WTC11 (cell line): ENCODE measurements at regions not wholly inside any gene's neighbourhood (a gene's known extent, or its start where the extent isn't known, plus 50 kb on each side); places are given as distances from the start of the nearest gene placed in this dataset.

ENCODE experiments used
- ATAC-seq: fragments of 200-7000 bp; cut with Tn5 transposase; 2 replicates; pipeline ENCODE4 v1.10.0; 2021; ENCODE audit warnings: mild to moderate bottlenecking, moderate library complexity
- CTCF ChIA-PET: fragments of 300-600 bp; sonication (Branson Sonifier 250); formaldehyde crosslinking; loops from one replicate; lab custom pipeline; 2021; ENCODE audit warnings: antibody characterized with exemption; lab: Charles Lee
- POLR2A ChIA-PET: fragments of 350-600 bp; sonication (Branson Sonifier 250); formaldehyde crosslinking; loops from one replicate; lab custom pipeline; 2021; ENCODE audit warnings: antibody characterized with exemption; lab: Charles Lee
- DNase-seq: peaks from one replicate; pipeline ENCODE4 v3.0.0; 2021; ENCODE audit warnings: low spot score
- H3K27ac Mint-ChIP-seq: 2 replicates; pipeline ENCODE4 v1.8.0; 2021; ENCODE audit warnings: mixed read lengths
- H3K27me3 Mint-ChIP-seq: 2 replicates; pipeline ENCODE4 v1.8.0; 2021; ENCODE audit warnings: low read depth, mild to moderate bottlenecking, moderate library complexity, mixed read lengths
- H3K36me3 Mint-ChIP-seq: 2 replicates; pipeline ENCODE4 v1.8.0; 2021; ENCODE audit warnings: mixed read lengths
- H3K4me1 Mint-ChIP-seq: 2 replicates; pipeline ENCODE4 v1.8.0; 2022; ENCODE audit warnings: mixed read lengths
- H3K4me3 Mint-ChIP-seq: 2 replicates; pipeline ENCODE4 v1.8.0; 2021; ENCODE audit warnings: mild to moderate bottlenecking, moderate library complexity, mixed read lengths
- H3K9me3 Mint-ChIP-seq: 2 replicates; pipeline ENCODE4 v1.8.0; 2021; ENCODE audit warnings: mixed read lengths
- CBFB ChIP-seq: sonication (generic); formaldehyde crosslinking; IDR thresholded peaks from 2 replicates; pipeline ENCODE4 v1.8.1; 2022; ENCODE audit warnings: mild to moderate bottlenecking, low read depth, missing genetic modification reagents
- CDX4 ChIP-seq: fragments of 250-450 bp; sonication (Bioruptor Pico); IDR thresholded peaks from 2 replicates; pipeline ENCODE4 v1.9.0; 2021; ENCODE audit warnings: moderate library complexity, mild to moderate bottlenecking, inconsistent platforms, borderline replicate concordance
- ESRRA ChIP-seq: sonication (generic); formaldehyde crosslinking; IDR thresholded peaks from 2 replicates; pipeline ENCODE4 v1.8.1; 2022; ENCODE audit warnings: mild to moderate bottlenecking, missing genetic modification reagents, borderline replicate concordance
- GABPB1 ChIP-seq: sonication (generic); formaldehyde crosslinking; IDR thresholded peaks from 2 replicates; pipeline ENCODE4 v1.8.1; 2023; ENCODE audit warnings: mild to moderate bottlenecking, missing genetic modification reagents
- JUN ChIP-seq: sonication (generic); formaldehyde crosslinking; IDR thresholded peaks from 2 replicates; pipeline ENCODE4 v1.8.0; 2023; ENCODE audit warnings: mild to moderate bottlenecking, missing genetic modification reagents
- KAT7 ChIP-seq: sonication (generic); formaldehyde crosslinking; IDR thresholded peaks from 2 replicates; pipeline ENCODE4 v1.8.1; 2023; ENCODE audit warnings: missing genetic modification reagents, mild to moderate bottlenecking, borderline replicate concordance
- MXD4 ChIP-seq: fragments of 250-450 bp; sonication (Bioruptor Pico); IDR thresholded peaks from 2 replicates; pipeline ENCODE4 v1.8.0; 2021; ENCODE audit warnings: mild to moderate bottlenecking, moderate library complexity, borderline replicate concordance
- MYBL2 ChIP-seq: sonication (generic); formaldehyde crosslinking; IDR thresholded peaks from 2 replicates; pipeline ENCODE4 v1.8.1; 2023; ENCODE audit warnings: mild to moderate bottlenecking, moderate library complexity, missing genetic modification reagents
- ZBTB21 ChIP-seq: sonication (generic); formaldehyde crosslinking; IDR thresholded peaks from 2 replicates; pipeline ENCODE4 v1.8.1; 2023; ENCODE audit warnings: mild to moderate bottlenecking, missing genetic modification reagents, borderline replicate concordance
- ZMAT4 ChIP-seq: fragments of 250-450 bp; sonication (Bioruptor Pico); IDR thresholded peaks from 2 replicates; pipeline ENCODE4 v1.9.0; 2021; ENCODE audit warnings: mild to moderate bottlenecking
- ZNF423 ChIP-seq: fragments of 250-450 bp; sonication (Bioruptor Pico); IDR thresholded peaks from 2 replicates; pipeline ENCODE4 v2.1.2; 2022; ENCODE audit warnings: mild to moderate bottlenecking, moderate library complexity
- ZNF532 ChIP-seq: fragments of 250-450 bp; sonication (Bioruptor Pico); IDR thresholded peaks from 2 replicates; pipeline ENCODE4 v1.9.0; 2021; ENCODE audit warnings: mild to moderate bottlenecking, borderline replicate concordance
- TF ChIP-seq, protein P1 (sequence below): sonication (generic); formaldehyde crosslinking; IDR thresholded peaks from 2 replicates; pipeline ENCODE4 v1.8.1; 2023; ENCODE audit warnings: mild to moderate bottlenecking, missing genetic modification reagents
- TF ChIP-seq, protein P2 (sequence below): sonication (generic); formaldehyde crosslinking; IDR thresholded peaks from 2 replicates; pipeline ENCODE4 v1.8.0; 2022; ENCODE audit warnings: mild to moderate bottlenecking, missing genetic modification reagents
- TF ChIP-seq, protein P3 (sequence below): sonication (generic); formaldehyde crosslinking; conservative IDR thresholded peaks from 2 replicates; pipeline ENCODE4 v1.8.1; 2023; ENCODE audit warnings: mild to moderate bottlenecking, low read depth, missing genetic modification reagents, moderate library complexity
- TF ChIP-seq, protein P4 (sequence below): sonication (generic); formaldehyde crosslinking; IDR thresholded peaks from 2 replicates; pipeline ENCODE4 v1.8.1; 2022; ENCODE audit warnings: low read depth, mild to moderate bottlenecking, moderate library complexity, missing genetic modification reagents, borderline replicate concordance
- TF ChIP-seq, protein P5 (sequence below): fragments of 250-450 bp; sonication (Bioruptor Pico); conservative IDR thresholded peaks from 2 replicates; pipeline ENCODE4 v1.9.0; 2021; ENCODE audit warnings: mild to moderate bottlenecking

DNA sequence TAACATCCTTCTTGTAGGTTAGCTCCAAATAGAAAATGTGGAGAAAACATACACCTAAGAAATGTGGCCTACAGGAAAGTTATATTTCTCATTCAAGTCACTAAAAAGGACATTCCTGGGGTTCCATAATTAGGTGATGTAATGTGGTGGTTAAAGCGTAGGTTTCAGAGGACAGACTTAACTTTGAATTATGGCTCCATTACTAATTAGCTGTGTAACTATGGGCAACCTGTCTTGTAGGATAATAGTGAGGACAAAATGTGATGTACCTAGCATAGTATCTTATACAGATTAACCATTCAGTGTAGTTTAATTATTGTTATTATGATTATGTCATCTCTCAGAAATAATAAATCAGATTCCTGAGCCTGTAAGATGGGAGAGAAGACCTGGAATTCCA, 602.5 kb downstream of the TSN start (continued):
- TF ChIP-seq, protein P1, sequence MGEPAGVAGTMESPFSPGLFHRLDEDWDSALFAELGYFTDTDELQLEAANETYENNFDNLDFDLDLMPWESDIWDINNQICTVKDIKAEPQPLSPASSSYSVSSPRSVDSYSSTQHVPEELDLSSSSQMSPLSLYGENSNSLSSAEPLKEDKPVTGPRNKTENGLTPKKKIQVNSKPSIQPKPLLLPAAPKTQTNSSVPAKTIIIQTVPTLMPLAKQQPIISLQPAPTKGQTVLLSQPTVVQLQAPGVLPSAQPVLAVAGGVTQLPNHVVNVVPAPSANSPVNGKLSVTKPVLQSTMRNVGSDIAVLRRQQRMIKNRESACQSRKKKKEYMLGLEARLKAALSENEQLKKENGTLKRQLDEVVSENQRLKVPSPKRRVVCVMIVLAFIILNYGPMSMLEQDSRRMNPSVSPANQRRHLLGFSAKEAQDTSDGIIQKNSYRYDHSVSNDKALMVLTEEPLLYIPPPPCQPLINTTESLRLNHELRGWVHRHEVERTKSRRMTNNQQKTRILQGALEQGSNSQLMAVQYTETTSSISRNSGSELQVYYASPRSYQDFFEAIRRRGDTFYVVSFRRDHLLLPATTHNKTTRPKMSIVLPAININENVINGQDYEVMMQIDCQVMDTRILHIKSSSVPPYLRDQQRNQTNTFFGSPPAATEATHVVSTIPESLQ (CRISPR knock-in tag), result no peak
- TF ChIP-seq ZNF423 (CRISPR knock-in tag), result no peak
- no peak for TF ChIP-seq ZMAT4 (CRISPR knock-in tag)

DNA sequence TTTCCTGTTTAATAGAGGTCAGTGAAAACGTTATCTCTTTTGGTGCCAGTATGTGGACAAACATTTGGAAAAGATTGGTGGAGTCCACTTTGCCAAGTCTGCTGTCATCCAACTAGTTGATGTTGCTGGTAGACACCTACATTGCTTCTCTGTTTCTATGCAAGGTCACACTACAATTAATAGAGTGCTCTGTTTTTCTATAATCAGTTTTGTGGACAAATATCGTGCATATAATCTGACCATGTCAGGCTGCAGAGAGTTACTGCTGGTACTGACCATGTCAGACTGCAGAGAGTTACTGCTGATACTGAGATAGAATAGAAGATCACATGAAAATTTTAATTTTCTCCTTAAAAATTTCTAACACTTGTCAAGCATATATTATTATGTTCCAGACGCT, 603.3 kb downstream of the TSN start:
- Mint-ChIP-seq H3K27ac (no peak overlapping the region), H3K9me3 (peaks cover 11% of the 10 kb centered on the region)
- no peak for ATAC-seq

GRCh38 chr2:122363885-122364284, 608.4 kb downstream of the TSN start:
- POLR2A ChIA-PET, result no interaction called here
- ATAC-seq, result no peak
- TF ChIP-seq KAT7 (CRISPR knock-in tag) (no peak), CDX4 (CRISPR knock-in tag) (no peak), JUN (no peak), ZBTB21 (CRISPR knock-in tag) (no peak), ZNF532 (no peak), CBFB (CRISPR knock-in tag) (no peak), MXD4 (no peak)
- TF ChIP-seq, protein P2, sequence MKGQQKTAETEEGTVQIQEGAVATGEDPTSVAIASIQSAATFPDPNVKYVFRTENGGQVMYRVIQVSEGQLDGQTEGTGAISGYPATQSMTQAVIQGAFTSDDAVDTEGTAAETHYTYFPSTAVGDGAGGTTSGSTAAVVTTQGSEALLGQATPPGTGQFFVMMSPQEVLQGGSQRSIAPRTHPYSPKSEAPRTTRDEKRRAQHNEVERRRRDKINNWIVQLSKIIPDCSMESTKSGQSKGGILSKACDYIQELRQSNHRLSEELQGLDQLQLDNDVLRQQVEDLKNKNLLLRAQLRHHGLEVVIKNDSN (CRISPR knock-in tag), result no peak
- TF ChIP-seq, protein P3, sequence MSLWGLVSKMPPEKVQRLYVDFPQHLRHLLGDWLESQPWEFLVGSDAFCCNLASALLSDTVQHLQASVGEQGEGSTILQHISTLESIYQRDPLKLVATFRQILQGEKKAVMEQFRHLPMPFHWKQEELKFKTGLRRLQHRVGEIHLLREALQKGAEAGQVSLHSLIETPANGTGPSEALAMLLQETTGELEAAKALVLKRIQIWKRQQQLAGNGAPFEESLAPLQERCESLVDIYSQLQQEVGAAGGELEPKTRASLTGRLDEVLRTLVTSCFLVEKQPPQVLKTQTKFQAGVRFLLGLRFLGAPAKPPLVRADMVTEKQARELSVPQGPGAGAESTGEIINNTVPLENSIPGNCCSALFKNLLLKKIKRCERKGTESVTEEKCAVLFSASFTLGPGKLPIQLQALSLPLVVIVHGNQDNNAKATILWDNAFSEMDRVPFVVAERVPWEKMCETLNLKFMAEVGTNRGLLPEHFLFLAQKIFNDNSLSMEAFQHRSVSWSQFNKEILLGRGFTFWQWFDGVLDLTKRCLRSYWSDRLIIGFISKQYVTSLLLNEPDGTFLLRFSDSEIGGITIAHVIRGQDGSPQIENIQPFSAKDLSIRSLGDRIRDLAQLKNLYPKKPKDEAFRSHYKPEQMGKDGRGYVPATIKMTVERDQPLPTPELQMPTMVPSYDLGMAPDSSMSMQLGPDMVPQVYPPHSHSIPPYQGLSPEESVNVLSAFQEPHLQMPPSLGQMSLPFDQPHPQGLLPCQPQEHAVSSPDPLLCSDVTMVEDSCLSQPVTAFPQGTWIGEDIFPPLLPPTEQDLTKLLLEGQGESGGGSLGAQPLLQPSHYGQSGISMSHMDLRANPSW (CRISPR knock-in tag), result no peak
- TF ChIP-seq, protein P4, sequence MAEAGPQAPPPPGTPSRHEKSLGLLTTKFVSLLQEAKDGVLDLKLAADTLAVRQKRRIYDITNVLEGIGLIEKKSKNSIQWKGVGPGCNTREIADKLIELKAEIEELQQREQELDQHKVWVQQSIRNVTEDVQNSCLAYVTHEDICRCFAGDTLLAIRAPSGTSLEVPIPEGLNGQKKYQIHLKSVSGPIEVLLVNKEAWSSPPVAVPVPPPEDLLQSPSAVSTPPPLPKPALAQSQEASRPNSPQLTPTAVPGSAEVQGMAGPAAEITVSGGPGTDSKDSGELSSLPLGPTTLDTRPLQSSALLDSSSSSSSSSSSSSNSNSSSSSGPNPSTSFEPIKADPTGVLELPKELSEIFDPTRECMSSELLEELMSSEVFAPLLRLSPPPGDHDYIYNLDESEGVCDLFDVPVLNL (CRISPR knock-in tag), result no peak

More for the DNA sequence above, 603.3 kb downstream of the TSN start:
- DNase-seq, result no peak
- ChIA-PET POLR2A (no interaction called here), CTCF (no interaction called here)
- TF ChIP-seq, protein P5, sequence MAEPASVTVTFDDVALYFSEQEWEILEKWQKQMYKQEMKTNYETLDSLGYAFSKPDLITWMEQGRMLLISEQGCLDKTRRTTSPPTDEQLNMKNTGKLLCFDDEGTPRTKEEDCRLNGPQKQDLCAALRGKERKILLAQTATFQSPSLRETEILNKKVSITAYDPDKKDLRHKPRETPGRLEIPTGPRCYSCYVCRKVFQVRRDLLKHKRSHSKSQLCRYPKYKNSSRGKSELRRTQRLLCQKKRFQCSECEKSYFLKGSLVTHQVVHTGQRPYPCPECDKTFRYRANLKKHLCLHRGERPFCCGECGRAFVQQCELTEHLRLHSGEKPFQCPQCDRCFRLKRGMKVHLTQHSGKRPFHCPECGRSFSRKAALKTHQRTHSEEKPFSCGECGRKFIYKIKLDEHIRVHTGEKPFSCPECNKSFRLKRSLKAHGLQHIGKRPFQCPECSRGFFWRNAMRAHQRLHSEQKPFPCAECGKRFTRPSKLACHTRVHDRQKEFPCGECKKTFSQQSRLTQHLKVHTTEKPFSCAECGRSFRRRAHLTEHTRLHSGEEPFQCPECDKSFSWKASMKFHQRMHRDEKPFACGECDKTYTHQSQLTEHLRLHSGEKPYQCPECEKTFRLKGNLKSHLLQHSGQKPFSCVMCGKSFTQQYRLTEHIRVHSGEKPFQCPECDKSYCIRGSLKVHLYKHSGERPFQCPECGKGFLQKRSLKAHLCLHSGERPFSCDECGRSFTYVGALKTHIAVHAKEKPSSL (CRISPR knock-in tag), result no peak
- TF ChIP-seq, protein P2 (CRISPR knock-in tag), result no peak
- no peak for TF ChIP-seq MYBL2 (CRISPR knock-in tag)
- TF ChIP-seq ESRRA, result no peak
- no peak for TF ChIP-seq GABPB1 (CRISPR knock-in tag)
- no peak for TF ChIP-seq ZNF423 (CRISPR knock-in tag)
- Mint-ChIP-seq H3K4me1 (no peaks in the 10 kb centered on the region), H3K4me3 (no peak overlapping the region), H3K27me3 (no peaks in the 10 kb centered on the region), H3K36me3 (no peaks in the 10 kb centered on the region)

More at GRCh38 chr2:122363885-122364284, 608.4 kb downstream of the TSN start:
- H3K4me1 Mint-ChIP-seq, result no peaks in the 10 kb centered on the region
- no peaks in the 10 kb centered on the region for H3K36me3 Mint-ChIP-seq
- no peak overlapping the region for H3K27ac Mint-ChIP-seq
- no peak for DNase-seq
- H3K4me3 Mint-ChIP-seq, result no peak overlapping the region
- H3K27me3 Mint-ChIP-seq, result no peaks in the 10 kb centered on the region
- no peaks in the 10 kb centered on the region for H3K9me3 Mint-ChIP-seq
- CTCF ChIA-PET, result no interaction called here
